PC-3 (cell line): ENCODE measurements at regions not wholly inside any gene's neighbourhood (a gene's known extent, or its start where the extent isn't known, plus 50 kb on each side); places are given as distances from the start of the nearest gene placed in this dataset.

ENCODE experiments used
- ATAC-seq: fragments of 200-7000 bp; cut with Tn5 transposase; 2 replicates; pipeline ENCODE4 v1.9.1; 2020; ENCODE audit warnings: mild to moderate bottlenecking, moderate library complexity
- BruUV-seq: library from RNA; stranded (reverse); fragments of 400-500 nt; replicated peaks from 2 replicates; lab custom pipeline; 2021; lab: Mats Ljungman, UMichigan
- CTCF ChIA-PET: fragments of 300-600 bp; sonication (Branson Sonifier 250); formaldehyde crosslinking; loops from one replicate; lab custom pipeline; 2022; ENCODE audit warnings: antibody characterized with exemption; lab: Charles Lee
- POLR2A ChIA-PET: fragments of 300-600 bp; sonication (Branson Sonifier 250); formaldehyde crosslinking; loops from one replicate; lab custom pipeline; 2022; ENCODE audit warnings: antibody characterized with exemption; ENCODE audit not compliant: unreplicated experiment; lab: Charles Lee
- DNase-seq: peaks from one replicate; pipeline ENCODE4 v3.0.0-alpha.2; 2015
- H2AFZ ChIP-seq: fragments of 300-600 bp; sonication (generic); 2 replicates; pipeline ENCODE4 v1.6.0; 2016; ENCODE audit warnings: antibody characterized with exemption, low read length
- H3F3A ChIP-seq: fragments of 300-600 bp; sonication (generic); one replicate; pipeline ENCODE4 v1.6.0; 2017; ENCODE audit warnings: antibody characterized with exemption, low read length, control low read depth, mild to moderate bottlenecking; ENCODE audit not compliant: unreplicated experiment
- H3K27ac ChIP-seq: fragments of 300-600 bp; sonication (generic); 2 replicates; pipeline ENCODE4 v1.5.1; 2016; ENCODE audit warnings: mild to moderate bottlenecking, low read length
- H3K27me3 ChIP-seq: fragments of 300-600 bp; sonication (generic); 2 replicates; pipeline ENCODE4 v1.6.1; 2016; ENCODE audit warnings: low read length, mixed read lengths
- H3K36me3 ChIP-seq: fragments of 300-600 bp; sonication (generic); 2 replicates; pipeline ENCODE4 v1.6.1; 2016; ENCODE audit warnings: low read depth, mixed run types, low read length, mixed read lengths
- H3K4me1 ChIP-seq: fragments of 300-600 bp; sonication (generic); 2 replicates; pipeline ENCODE4 v1.5.1; 2016; ENCODE audit warnings: low read length; ENCODE audit not compliant: insufficient read depth
- H3K4me2 ChIP-seq: fragments of 300-600 bp; sonication (generic); 2 replicates; pipeline ENCODE4 v1.6.0; 2016; ENCODE audit warnings: low read length
- H3K4me3 ChIP-seq: fragments of 300-600 bp; sonication (generic); 2 replicates; pipeline ENCODE4 v1.5.1; 2016; ENCODE audit warnings: mild to moderate bottlenecking, low read length, mixed read lengths
- H3K79me2 ChIP-seq: fragments of 300-600 bp; sonication (generic); 2 replicates; pipeline ENCODE4 v1.6.1; 2017; ENCODE audit warnings: low read length, mixed read lengths
- H3K9ac ChIP-seq: fragments of 300-600 bp; sonication (generic); 2 replicates; pipeline ENCODE4 v1.6.0; 2016; ENCODE audit warnings: mild to moderate bottlenecking, low read length
- H3K9me2 ChIP-seq: fragments of 300-600 bp; sonication (generic); replicated peaks from 2 replicates; pipeline ENCODE4 v1.6.1; 2016; ENCODE audit warnings: mixed run types, low read length, mixed read lengths
- H3K9me3 ChIP-seq: fragments of 300-600 bp; sonication (generic); 2 replicates; pipeline ENCODE4 v1.6.1; 2016; ENCODE audit warnings: low read length, mixed read lengths
- H4K20me1 ChIP-seq: fragments of 300-600 bp; sonication (generic); 2 replicates; pipeline ENCODE4 v1.6.1; 2016; ENCODE audit warnings: low read length, mixed read lengths
- EZH2 ChIP-seq: fragments of 300-600 bp; sonication (generic); IDR thresholded peaks from one replicate; pipeline ENCODE4 v1.6.1; 2017; ENCODE audit warnings: antibody characterized with exemption, mild to moderate bottlenecking, low read length; ENCODE audit not compliant: unreplicated experiment
- EZH2phosphoT487 ChIP-seq: fragments of 300-600 bp; sonication (generic); IDR thresholded peaks from 2 replicates; pipeline ENCODE4 v1.6.1; 2018; ENCODE audit warnings: mild to moderate bottlenecking, antibody characterized with exemption, low read length, borderline replicate concordance
- intact Hi-C: fragments of 100-400 bp; cut with micrococcal nuclease; formaldehyde crosslinking; loops from 2 replicates; pipeline ENCODE4 v1.9.0; 2023
- TF ChIP-seq, protein P1 (sequence below): fragments of 300-600 bp; sonication (generic); conservative IDR thresholded peaks from 2 replicates; pipeline ENCODE4 v1.5.1; 2017; ENCODE audit warnings: antibody characterized with exemption, low read depth, mild to moderate bottlenecking, low read length

DNA sequence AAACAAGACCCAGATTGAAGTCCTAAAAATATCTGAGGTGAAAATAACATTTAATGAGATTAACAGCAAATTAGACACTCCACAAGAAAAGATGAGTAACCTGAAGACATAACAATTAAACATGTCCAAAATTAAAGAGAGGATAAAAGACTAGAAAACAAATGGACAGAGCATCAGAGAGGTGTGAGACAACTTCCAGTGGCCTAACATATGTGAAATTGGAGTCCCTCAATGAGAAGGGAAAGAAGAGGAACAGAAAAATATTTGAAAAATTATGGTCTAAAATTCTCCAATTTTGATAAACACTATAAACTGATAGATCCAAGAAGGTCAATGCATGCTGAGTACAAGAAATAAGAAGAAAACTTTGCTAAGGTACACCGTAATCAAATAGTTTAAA is 151.9 kb downstream of the KITLG start:
- ATAC-seq (no peak), DNase-seq (no peak)
- ChIA-PET POLR2A (no interaction called here), CTCF (no interaction called here)
- Histone ChIP-seq H2AFZ (no peak overlapping the region), H3K9ac (no peak overlapping the region), H3K4me1 (peaks cover 5% of the 10 kb centered on the region; the same call in 1 of the 2 replicates), H4K20me1 (no peaks in the 10 kb centered on the region), H3K27ac (no peak overlapping the region), H3K79me2 (no peaks in the 10 kb centered on the region), H3K4me2 (no peak overlapping the region), H3K4me3 (no peak overlapping the region), H3K9me2 (no peaks in the 10 kb centered on the region), H3K9me3 (no peaks in the 10 kb centered on the region), H3K36me3 (no peaks in the 10 kb centered on the region), H3K27me3 (no peaks in the 10 kb centered on the region), H3F3A (no peaks in the 10 kb centered on the region)
- intact Hi-C loops = no loop called here
- BruUV-seq = no TSS peak
- TF ChIP-seq EZH2 (no peak), EZH2phosphoT487 (no peak)
- TF ChIP-seq, protein P1, sequence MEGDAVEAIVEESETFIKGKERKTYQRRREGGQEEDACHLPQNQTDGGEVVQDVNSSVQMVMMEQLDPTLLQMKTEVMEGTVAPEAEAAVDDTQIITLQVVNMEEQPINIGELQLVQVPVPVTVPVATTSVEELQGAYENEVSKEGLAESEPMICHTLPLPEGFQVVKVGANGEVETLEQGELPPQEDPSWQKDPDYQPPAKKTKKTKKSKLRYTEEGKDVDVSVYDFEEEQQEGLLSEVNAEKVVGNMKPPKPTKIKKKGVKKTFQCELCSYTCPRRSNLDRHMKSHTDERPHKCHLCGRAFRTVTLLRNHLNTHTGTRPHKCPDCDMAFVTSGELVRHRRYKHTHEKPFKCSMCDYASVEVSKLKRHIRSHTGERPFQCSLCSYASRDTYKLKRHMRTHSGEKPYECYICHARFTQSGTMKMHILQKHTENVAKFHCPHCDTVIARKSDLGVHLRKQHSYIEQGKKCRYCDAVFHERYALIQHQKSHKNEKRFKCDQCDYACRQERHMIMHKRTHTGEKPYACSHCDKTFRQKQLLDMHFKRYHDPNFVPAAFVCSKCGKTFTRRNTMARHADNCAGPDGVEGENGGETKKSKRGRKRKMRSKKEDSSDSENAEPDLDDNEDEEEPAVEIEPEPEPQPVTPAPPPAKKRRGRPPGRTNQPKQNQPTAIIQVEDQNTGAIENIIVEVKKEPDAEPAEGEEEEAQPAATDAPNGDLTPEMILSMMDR = no peak

DNA sequence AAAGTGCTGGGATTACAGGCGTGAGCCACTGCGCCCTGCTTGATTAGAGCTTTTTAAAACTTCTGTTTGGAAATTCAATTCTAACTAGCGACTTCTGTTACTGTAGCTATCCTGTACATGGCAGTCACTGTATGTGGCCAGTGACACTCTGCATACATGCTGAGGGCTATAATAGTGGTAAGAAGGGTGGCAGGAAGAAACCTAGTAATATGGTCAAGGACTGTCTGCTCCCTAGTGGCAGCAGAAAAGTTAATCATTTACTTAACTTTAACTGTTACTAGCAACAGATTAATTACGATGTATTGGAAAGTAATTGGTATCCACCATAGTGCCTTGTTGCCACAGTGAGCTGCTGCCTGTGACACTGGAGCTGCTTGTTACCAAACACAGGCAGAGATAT is 149.0 kb downstream of the KITLG start:
- Histone ChIP-seq H3K9me3 (no peaks in the 10 kb centered on the region), H4K20me1 (no peaks in the 10 kb centered on the region), H3K79me2 (no peaks in the 10 kb centered on the region), H3K4me1 (peaks cover 13% of the 10 kb centered on the region; the same call in 1 of the 2 replicates), H3K4me3 (no peak overlapping the region), H3K27me3 (no peaks in the 10 kb centered on the region), H3K4me2 (no peak overlapping the region), H3K36me3 (no peaks in the 10 kb centered on the region), H2AFZ (no peak overlapping the region), H3K27ac (no peak overlapping the region), H3K9me2 (no peaks in the 10 kb centered on the region), H3K9ac (no peak overlapping the region), H3F3A (no peaks in the 10 kb centered on the region)
- ChIA-PET CTCF (interaction anchor here (0.7 kb wide), 1 partner anchor 297 kb away, joined by 13 read pairs; no protein-coding TSS in a partner anchor), POLR2A (no interaction called here)
- no TSS peak for BruUV-seq
- no peak for DNase-seq
- TF ChIP-seq EZH2phosphoT487 = no peak
- no peak for TF ChIP-seq EZH2
- TF ChIP-seq, protein P1 = no peak
- intact Hi-C loops = no loop called here
- no peak; the same call in 1 of the 2 replicates for ATAC-seq
